ENCODE measurements at regions not wholly inside any gene's neighbourhood (a gene's known extent, or its start where the extent isn't known, plus 50 kb on each side); places are given as distances from the start of the nearest gene placed in this dataset.

DNA sequence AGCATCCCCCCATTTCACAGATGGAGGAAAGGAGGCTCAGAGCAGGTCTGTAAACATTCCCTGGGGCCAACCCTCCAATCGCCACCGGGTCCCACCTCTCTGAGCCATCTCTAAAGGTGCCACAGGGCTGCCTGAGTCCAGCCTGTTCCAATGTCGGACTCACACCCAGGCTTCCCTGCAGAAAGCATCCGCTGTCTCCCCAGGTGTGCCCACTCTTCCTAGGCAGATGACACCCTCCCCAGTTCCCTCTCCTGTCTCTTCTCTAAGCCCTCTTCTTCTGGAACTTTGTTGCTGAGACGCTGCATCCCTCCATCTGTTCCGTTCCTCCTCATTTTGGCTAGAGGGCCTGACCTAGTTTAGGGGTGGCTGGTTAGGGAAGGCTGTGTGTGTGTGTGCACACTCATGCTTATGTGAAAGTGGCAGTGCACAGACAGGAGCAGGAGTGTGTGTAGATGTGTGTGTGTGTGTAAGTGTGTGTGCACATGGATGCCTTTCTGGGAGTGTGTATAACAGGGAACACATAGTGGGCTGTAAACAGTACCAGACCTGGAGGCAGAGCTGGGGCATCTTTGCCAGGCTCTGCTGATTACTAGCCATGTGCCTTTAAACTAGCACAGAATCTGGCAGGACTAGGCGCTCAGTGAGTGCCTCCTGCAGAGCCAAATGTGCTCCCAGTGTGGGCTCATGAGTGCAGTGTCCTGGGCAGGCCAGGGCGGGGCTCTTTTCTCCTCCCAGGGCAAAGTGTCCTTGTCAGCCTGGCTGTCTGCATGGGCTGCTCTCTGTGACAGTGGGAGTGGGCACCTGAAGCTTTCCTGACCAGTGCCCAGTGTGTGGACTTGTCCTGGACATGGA lies 77.3 kb upstream of the NECTIN1 start:
- DNase-seq, result no peak

DNA sequence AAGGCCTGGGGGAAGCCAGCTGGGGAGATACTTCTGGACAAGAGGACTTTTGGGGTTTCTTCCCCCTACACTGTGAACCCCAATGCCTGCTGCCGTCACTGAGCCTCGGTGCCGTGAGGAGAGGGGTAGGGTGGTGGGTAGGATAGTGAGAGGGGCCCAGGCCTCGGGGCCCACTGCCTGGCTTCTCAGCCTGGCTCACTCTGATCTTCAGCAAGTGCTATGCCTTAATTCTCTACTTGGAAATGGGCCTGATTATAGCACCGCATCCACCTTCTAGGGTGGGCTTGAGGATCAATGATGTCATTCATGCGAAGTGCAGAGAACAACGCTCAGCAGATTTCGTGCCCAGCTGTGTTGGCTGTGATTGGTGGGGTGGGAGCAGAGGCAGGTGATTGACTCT lies 76.7 kb upstream of the NECTIN1 start:
- no peak for DNase-seq

- DNase-seq, result no peak
Measured at GRCh38 chr11:119804698-119805097, 75.7 kb upstream of the NECTIN1 start.

DNA sequence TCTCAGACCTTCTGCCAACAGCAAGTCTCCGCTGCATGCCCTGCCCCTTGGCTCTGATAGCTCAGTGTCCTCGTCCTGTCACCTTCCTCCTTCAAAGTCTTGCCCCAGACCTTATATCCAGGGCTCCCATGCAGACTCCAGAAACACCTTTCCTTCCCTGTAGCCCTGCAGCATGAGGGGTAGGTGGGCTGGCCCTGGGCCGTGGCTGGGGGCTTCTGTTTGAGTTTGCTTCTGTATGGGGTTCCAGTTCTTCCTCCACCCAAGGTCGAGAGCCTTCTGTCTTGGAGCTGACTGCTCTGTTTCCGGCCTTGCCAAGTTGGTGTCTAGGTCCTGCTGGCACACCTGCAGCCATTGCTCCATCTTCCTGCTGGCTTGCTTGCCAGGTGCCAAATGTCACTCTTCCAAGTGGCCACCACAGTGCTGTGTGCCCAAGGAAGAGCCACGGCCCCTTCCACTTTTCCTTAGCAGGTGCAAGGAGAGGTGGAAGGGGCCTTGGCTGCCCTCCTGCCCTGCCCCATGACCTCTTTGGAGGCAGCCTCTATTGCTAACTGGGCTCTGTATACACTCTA lies 74.8 kb upstream of the NECTIN1 start:
- DNase-seq, result no peak

DNA sequence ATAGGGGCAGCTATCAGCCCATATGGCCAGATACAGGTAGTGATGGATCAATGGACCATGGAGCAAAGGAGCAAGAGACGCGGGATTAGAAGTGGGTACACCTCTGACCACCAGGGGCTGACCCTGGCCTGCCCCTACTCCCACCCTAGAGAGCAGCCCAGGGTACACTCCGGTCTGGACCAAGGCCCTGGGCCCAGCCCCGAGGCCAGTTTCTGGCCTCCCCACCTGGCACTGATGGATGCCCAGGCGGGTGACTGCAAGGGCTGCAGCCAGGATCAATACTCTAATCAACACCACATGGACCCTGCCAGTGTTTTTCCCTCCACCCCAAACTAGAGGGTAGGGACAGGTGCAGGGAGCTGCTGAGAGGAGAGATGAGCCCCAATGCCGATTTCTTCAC lies 74.1 kb upstream of the NECTIN1 start:
- no peak for DNase-seq

GRCh38 chr11:119802670-119803069 lies 73.7 kb upstream of the NECTIN1 start:
- DNase-seq, result no peak

DNA sequence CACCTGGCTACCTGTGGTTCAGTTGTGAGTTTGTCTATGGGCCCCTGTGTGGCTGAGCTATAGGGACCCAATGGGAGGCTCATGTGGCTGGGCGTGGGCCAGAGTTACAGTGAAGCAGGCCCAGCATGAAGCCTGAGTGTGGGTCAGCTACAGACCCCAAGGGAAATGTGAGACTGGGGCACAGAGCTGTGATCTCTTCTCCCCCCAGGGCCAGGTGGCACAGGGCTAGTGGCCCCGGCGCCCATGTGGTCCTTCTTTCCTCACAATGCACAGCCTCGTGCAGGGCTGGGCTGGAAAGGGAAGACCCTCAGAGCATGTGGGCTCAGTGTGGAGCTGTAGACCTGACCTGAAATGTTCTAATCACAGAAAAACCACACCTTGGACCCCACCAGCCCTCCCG lies 71.6 kb upstream of the NECTIN1 start:
- DNase-seq, result no peak

GRCh38 chr11:119800171-119800570 lies 71.2 kb upstream of the NECTIN1 start:
- DNase-seq, result no peak

DNA sequence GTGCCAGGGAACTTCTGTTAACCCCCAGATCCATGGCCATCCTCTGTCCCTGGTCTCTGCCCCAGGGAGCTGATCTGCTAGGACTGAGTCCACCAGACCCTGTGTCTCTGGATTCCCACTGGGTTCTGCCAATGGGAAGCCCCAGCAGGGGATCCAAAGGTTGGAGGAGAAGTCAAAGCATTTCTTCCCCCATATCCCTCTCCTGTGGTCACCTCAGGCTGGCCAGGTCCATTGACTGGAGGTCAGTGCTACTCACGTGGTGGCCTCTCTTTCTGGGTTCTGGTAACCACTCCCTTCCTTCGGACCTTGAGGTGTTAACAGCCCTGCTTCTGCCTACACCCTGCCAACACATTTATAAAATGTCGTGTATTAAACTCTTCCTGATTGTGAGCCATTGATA lies 69.7 kb upstream of the NECTIN1 start:
- no peak for DNase-seq

DNA sequence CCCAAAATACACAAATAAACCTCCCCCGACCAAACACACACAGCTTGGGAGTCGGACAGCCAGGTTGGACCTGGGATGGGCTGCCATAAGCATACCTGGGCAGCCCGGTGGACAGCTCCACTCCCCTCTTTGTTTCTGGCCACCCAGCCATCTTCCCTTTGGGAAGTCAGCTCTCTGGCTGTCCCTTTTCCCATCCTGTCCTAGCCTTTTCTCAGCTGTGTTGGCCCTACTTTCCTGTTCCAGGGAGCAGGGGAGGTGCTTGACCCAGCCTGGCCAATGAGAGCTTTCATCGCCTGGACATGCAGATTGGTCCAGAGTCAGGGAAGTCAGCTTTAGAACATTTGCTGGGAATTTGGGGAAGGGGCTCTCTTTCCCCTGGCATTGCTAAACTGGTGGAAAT lies 68.7 kb upstream of the NECTIN1 start:
- no peak for DNase-seq

- no peak for DNase-seq
Measured at GRCh38 chr11:119797123-119797611, 68.2 kb upstream of the NECTIN1 start.

GRCh38 chr11:119796363-119797060 lies 67.5 kb upstream of the NECTIN1 start:
- DNase-seq, result no peak

GRCh38 chr11:119795690-119796089 lies 66.7 kb upstream of the NECTIN1 start:
- no peak for DNase-seq

- DNase-seq, result no peak
Measured at GRCh38 chr11:119795231-119795630, 66.2 kb upstream of the NECTIN1 start.

- DNase-seq, result no peak
Measured at GRCh38 chr11:119794756-119795155, 65.8 kb upstream of the NECTIN1 start.

DNA sequence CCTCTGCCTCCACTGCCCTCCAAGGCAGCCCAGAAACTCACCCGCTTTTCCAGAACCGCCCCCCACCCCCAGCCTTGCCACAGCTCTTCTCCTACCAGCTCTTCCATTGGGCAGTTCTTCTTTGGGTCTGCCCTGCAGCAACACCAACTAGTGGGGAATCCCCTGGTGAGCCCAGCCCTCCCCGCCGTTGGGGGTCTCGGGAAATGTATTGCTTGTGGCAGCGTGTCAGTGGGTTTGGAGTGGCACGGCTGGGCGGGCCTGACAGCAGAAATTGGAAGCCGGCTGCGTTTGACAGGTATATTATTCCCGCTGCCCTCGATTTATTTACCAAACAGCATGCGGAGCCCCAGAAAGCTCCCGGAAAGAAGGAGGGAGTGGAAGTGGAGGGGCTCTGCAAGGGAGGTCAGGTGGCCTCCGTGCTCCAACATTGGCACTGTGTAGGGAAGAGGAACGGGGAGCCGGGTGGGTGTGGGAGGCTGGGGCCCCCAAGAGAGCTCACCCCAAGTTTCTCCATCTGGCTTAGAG lies 65.2 kb upstream of the NECTIN1 start:
- DNase-seq, result no peak

DNA sequence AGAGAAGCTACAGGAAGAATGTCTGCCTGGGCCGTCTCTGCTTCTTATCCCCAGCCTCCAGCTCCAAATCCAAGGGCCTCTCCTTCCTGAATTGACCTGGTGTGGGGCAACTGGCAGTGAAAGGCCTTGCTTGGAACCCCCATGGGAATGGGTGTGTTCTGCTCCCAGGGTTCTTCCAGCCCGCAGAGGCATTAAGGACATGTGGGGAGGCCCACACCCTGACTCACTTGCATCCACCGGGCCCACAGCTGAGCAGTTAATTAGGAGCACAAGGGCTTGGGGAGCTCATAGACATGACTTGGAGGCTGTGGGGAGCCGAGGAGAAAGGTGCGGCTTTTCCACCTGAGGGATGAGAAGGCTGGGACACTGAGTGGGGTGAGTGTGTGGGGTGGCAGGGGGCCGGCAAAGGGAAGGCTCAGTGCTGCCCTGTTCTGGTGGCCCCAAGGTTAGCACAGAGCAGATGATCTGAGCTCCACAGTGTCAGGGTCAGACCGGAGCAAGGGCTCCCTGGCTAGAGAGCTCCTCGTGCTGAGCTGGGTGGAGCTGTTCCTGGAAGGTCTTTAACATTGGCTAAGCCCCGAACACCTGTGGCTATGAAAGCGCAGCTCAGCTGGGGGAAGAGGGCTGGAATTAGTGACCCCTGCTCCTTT lies 64.5 kb upstream of the NECTIN1 start:
- no peak for DNase-seq

GRCh38 chr11:119791701-119792151 lies 62.7 kb upstream of the NECTIN1 start:
- peak in 1 of 2 experiments; percentile 20 for DNase-seq

GRCh38 chr11:119791047-119791446 lies 62.0 kb upstream of the NECTIN1 start:
- no peak for DNase-seq

- DNase-seq, result no peak
Measured at GRCh38 chr11:119790476-119790875, 61.5 kb upstream of the NECTIN1 start.

GRCh38 chr11:119789766-119790407 lies 60.9 kb upstream of the NECTIN1 start:
- no peak for DNase-seq

DNA sequence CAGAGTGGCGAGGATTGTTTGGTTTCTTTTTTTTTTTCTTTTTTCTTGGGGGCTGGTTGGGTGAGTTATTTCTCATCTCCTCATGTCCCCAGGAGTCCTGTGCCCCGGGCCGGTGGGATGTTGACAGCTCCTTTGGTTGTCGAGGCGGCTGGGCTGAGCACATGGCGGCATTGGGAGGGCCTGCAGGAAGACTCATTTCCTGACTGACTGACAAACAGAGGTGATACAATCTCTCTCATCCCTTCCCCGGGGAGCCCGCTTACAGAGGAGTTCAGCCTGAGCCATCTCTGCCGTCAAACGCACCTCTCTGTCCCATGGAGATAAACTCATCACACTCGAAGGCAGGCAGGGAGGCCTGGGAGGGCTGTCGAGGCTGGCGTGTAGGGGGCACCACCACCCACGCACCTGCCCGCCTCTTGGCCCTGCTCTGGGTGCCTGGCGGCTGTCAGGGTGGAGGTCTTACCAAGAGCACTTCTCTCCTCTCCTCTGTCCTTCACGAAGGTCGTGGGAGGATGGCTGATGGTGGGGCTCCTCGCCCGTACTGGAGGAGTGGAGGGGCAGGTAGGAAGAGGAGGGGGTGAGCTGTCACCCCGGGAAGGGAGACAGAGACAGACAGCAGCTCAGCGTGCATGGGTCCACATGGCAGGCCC lies 60.0 kb upstream of the NECTIN1 start:
- no peak for DNase-seq
